HG03378 (cell line): ENCODE measurements at regions not wholly inside any gene's neighbourhood (a gene's known extent, or its start where the extent isn't known, plus 50 kb on each side); places are given as distances from the start of the nearest gene placed in this dataset.
"Not testable (repeated sequence)": the region's sequence is repeated elsewhere in the genome, so short reads cannot be mapped to it uniquely, and the experiment has no call there.

ENCODE experiments used
- ATAC-seq: cut with Tn5 transposase; IDR thresholded peaks from one replicate; pipeline ENCODE4 v1.9.1; 2021; ENCODE audit warnings: mild to moderate bottlenecking, moderate library complexity; ENCODE audit not compliant: unreplicated experiment

- ATAC-seq = no peak
These were observed 143.4 kb downstream of the TRIML1 start for GRCh38 chr4:188282471-188283232.

GRCh38 chr4:188287169-188287894 is 148.1 kb downstream of the TRIML1 start:
- no peak for ATAC-seq

DNA sequence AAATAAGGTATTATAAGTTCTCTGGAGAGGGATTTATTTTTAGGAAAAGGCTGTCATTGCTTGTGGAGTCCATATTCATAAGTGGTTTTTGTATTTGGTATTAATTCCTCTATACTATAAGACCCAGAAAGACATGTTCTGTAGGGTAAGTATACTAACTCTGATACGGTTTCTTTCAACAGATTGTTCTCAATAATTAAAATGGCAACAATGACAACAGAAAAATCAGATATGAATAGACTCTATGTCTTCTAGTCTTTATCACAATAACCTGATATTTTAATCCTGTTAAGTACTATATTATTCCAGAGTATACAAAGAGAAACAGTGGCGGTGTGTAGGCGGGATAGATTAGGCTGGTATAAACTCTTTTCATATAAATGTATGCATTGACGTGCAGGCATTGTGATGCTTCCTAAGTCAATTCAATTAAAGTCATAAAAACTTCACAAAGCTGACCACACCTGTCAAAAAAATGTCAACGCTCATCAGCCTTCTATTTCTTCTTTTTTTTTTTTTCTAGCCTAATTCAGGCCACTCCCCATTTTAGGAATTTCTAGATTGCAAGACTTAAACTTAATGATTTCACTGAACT is 150.4 kb downstream of the TRIML1 start:
- no peak for ATAC-seq

GRCh38 chr4:188295899-188296298 is 156.7 kb downstream of the TRIML1 start:
- no peak for ATAC-seq

GRCh38 chr4:188296331-188296730 is 157.1 kb downstream of the TRIML1 start:
- ATAC-seq = no peak

- no peak for ATAC-seq
These were observed 158.6 kb downstream of the TRIML1 start for GRCh38 chr4:188297873-188298272.

GRCh38 chr4:188299161-188299560 is 159.9 kb downstream of the TRIML1 start:
- no peak for ATAC-seq

GRCh38 chr4:188300385-188300784 is 161.1 kb downstream of the TRIML1 start:
- no peak for ATAC-seq

DNA sequence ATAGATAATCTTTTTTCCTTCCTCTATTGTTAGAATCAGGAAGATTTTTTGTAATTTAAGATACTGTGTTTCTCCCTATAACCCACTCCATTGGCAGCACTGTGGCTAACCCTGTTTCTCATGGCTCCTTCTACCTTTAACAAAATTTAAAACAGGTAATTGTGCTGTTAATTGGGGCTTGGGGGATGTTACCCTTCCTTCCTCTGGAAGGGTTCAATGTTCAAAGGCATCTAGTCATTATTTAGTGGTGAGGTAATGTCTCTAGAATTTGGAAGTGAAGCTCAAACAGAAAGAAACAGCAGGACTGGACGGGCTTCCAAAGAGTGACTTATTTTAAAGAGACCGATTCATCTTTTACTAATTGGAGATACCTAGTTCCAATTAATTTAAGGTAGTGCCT is 166.4 kb downstream of the TRIML1 start:
- ATAC-seq = no peak

DNA sequence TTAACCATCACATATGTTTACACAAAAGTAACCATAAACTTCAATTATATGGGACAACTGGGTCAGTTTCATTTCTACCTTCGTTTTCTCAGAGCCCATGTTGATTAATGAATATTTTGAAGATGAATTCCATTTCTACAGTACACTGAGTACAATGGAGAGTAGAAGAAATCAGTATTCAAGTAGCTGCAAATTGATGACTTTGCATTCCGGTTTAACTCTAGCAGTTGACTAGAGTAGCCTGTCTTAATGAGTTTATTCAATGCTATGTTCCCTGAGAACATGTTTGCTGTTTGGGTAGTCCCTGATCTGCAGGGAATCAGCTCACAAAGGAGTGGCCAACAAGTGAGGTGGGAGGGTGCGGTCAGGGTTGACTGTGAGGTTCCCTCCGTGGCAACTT is 168.3 kb downstream of the TRIML1 start:
- no peak for ATAC-seq

- ATAC-seq = no peak
These were observed 168.9 kb downstream of the TRIML1 start for GRCh38 chr4:188308142-188308541.

- no peak for ATAC-seq
These were observed 177.2 kb downstream of the TRIML1 start for GRCh38 chr4:188316391-188316790.

DNA sequence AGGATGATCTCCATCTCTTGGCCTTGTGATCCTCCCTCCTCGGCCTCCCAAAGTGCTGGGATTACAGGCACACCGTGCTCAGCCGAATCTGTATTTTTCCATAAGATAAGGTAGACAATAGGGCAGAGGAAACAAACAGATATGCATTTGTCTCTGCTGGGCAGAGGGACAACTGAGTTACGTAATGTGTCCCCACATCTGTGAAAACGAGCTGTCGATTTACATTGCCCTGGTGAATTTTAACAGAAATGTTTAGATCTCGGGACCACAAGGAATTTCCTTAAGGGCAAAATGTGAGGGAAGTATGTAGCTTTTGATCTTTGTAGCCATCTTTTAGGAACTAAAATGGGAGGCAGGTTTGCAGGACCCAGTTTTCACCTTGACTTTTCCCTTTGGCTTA is 189.7 kb downstream of the TRIML1 start:
- ATAC-seq = no peak

DNA sequence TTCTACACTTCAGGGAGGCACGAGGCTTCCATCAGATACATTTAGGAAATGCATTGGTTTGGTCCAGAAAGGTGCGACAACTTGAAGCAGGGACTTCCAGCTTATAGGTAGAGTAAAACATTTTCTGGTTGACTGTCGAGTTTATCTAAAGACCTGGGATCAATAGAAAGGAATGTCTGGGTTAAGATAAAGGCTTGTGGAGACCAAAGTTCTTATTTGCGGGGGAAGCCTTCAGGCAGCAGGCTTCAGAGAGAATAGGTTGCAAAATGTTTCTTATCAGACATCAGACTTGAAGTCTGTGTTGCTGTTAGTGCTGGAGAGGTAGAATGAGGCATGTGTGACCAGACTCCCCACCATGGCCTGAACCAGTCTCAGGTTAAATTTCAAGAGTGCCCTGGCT is 190.3 kb downstream of the TRIML1 start:
- ATAC-seq = no peak

DNA sequence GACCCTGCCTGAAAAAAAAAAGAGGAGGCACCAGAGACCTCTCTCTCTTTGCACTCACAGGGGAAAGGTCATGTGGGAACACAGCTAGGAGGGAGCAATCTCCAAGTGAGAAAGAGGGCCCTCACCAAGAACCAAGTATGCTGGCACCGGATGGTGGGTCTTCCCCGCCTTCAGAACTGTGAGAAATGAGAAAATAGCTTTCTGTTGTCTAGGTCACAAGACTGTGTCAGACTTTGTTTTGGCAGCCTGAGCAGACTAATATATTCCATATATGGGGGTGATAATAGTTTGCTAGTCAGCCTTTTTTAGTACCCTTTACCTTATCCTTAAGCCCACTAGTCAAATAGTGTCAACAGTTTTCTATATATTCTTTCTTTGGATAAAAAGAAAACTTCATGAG is 193.0 kb downstream of the TRIML1 start:
- no peak for ATAC-seq

DNA sequence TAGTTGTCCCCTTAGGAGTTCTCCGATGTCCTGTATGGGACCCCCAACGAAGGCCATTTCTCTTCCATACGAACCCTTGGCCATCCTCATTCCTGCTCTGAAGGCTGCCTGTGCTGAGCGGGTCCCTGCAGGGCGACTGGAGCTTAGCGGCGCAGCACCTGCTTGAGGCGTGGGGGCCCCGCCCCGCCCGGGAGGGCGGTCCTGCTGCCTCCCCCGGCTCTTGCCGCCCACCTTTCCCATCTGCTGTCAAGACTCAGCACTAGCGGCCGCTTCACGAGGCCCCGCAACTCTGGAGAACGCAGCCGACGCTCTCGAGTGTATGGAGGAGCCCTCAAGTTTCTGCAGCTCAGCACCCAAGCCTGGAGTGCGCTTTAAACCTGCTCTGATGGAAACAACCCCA is 197.7 kb downstream of the TRIML1 start:
- no peak for ATAC-seq

- no peak for ATAC-seq
These were observed 202.2 kb downstream of the TRIML1 start for GRCh38 chr4:188341428-188341827.

GRCh38 chr4:188346171-188346809 is 207.0 kb downstream of the TRIML1 start:
- no peak for ATAC-seq

- ATAC-seq = no peak
These were observed 208.1 kb downstream of the TRIML1 start for GRCh38 chr4:188347339-188347738.

DNA sequence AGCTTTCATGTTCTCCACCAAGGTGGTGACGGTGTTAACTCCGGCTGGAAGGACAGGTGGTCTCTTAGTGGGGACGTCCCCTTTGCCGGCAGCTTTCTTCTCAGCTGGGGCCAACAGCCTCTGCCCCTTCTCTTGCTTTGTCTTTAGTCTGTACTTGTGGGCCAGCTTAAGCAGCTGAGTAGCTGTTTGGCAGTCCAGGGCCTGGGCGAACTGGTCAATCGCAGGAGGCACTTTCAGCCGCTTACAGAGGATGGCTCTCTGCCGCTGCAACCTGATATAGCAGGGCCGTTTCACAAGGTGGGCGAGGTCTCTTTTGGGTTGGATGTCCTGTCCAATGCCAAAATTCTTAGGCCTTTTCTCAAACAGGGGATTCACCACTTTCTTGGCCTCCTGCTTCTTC is 210.3 kb downstream of the TRIML1 start:
- not testable (repeated sequence) for ATAC-seq

DNA sequence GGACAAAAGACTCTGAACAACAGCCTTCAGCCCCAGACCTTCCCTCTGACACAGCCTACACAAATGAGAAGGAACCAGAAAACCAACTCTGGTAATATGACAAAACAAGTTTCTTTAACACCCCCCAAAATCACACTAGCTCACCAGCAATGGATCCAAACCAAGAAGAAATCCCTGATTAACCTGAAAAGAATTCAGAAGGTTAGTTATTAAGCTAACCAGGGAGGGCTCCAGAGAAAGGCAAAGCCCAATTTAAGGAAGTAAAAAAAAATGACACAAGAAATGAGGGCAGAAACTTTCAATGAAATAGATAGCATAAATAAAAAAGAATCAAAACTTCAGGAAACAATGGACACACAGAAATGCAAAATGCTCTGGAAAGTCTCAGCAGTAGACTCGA is 224.0 kb downstream of the TRIML1 start:
- ATAC-seq = no peak

DNA sequence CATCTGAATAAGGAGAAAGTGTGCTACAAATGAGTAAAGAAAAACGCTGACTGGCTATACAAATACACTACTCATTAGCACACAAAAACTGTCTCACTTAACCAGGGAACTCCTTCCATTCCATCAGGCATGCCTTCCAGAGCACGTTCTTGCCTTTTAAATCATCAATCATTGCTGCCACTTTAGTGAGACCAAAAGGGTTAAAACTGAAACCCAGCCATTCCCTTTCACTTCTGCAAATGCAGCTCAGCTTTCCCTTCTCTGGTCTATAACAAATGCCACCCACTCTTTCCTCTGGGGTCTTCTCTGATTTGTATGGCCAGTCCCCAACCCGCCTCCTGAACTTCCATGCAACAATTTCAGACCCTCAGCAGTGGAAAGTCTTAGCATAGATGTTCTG is 231.5 kb downstream of the TRIML1 start:
- ATAC-seq = peak; percentile 50
